GM18508 (cell line): ENCODE measurements at regions not wholly inside any gene's neighbourhood (a gene's known extent, or its start where the extent isn't known, plus 50 kb on each side); places are given as distances from the start of the nearest gene placed in this dataset.

Experiments used
- ATAC-seq: cut with Tn5 transposase; IDR thresholded peaks from one replicate; pipeline ENCODE4 v1.9.1; 2021; ENCODE audit warnings: moderate number of reproducible peaks; ENCODE audit not compliant: insufficient read depth, unreplicated experiment

DNA sequence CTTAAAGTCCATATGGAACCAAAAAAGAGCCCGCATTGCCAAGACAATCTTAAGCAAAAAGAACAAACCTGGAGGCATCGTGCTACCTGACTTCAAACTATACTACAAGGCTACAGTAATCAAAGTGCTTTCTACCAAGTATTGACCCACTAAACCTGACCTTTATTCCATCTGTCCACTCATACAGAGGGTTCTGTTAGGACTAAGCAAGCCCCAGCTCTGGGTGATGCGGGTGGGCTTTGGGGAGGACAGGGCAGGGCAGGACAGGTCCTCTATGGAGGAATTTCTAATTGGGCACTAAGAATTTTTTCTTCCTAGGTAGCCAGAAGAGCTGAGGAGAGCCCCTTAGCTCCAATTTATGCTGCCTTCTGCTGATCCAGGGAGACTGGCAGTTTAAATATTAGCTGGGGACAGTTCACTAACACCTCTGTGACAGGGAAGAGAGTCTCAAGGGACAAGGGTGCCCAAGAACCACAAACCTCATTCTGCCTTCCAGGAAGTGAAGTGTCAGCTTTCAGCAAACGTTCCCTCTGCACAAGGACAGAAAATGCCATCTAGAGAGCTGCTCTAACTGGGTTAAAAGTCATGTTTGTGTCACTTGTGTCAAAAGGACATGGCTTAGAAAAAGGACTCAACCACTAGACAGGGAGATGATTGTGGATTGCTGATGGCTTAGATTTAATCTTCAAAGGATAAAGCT lies 143.2 kb downstream of the KIT start:
- peak; percentile 89 for ATAC-seq

DNA sequence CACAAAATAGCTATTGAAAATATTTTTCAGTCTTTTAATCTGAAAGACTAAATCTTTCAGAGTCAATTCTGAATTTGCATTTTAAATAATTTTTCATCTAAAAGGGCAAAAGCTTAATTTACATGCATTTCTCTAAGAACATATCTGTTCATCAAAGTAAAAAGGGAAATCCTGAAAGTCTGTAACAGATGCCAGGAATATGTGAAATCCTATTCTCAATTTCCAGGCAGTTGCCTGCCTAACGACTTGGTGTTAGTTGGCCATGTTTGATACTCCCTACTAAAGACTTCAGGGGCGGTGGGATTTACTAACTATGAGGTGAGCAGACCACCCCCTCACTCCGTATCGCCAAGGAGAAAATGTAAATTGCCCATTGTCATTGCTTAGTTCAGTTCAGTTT lies 136.8 kb downstream of the KIT start:
- no peak for ATAC-seq

GRCh38 chr4:54793856-54794422 lies 136.2 kb downstream of the KIT start:
- ATAC-seq: no peak
